Activated CD8-positive, alpha-beta memory T cell treated with anti-CD3 and anti-CD28 coated beads, Interleukin-2, amount 50 U/mL, for 24 hours (primary cell): ENCODE measurements at regions not wholly inside any gene's neighbourhood (a gene's known extent, or its start where the extent isn't known, plus 50 kb on each side); places are given as distances from the start of the nearest gene placed in this dataset.

Experiments used
- DNase-seq: peaks from one replicate; pipeline ENCODE4 v3.0.0-alpha.2; 2020; ENCODE audit errors: extremely low read depth

DNA sequence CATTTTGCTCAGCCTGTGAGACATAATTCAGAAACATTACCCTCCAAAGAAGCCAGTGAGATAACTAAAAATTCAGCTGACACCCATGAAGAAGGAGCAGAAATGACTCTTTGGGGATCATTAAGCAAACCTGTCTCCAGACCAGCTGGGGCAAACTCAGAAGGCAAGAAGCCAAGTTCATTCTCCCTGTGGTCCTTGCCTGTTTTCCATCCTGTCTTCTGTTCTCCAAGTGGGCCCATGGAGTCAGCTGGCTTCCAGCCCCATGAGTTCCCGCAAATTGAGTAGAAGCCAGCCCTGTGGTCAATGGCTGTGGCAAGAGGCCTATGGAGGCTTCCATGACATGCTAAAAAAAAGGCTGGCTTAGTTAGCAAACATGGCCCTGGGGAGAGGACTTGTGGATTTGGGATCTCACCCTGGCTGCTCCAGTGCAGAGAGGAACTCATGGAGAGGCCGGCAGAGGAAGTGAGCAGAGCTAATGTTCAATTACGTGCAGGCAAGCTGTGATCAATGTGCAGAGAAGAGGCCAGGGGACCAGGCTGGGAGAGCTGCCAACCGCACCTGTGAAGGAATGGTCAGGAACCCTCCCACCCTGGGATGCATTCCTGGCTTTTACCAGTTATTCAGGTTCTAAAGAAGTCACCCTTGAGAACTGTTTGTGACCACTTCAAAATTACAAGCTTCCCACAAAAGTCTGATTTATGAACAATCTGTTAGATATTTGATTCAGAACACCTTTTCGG lies 229.1 kb downstream of the TSHZ3 start:
- no peak for DNase-seq

DNA sequence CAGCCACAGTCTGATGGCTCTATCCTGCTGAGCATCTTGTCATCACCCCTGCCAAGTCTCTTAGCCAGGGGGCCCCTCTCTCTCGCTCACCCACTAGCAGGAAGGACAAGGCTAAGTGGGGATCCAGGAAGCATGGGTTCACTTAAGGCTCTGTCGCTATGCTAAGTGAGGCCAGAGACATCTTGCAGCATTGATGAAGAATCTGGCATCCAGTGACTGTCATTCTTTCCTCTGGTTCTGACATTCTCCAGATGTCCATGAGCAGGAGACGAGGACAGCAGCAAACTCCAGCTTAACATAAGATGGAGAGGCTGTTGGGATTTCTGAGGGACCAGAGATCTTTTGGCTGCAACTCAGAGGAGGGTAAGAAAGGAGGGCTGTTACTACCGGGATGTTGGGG lies 230.2 kb downstream of the TSHZ3 start:
- DNase-seq, result no peak

DNA sequence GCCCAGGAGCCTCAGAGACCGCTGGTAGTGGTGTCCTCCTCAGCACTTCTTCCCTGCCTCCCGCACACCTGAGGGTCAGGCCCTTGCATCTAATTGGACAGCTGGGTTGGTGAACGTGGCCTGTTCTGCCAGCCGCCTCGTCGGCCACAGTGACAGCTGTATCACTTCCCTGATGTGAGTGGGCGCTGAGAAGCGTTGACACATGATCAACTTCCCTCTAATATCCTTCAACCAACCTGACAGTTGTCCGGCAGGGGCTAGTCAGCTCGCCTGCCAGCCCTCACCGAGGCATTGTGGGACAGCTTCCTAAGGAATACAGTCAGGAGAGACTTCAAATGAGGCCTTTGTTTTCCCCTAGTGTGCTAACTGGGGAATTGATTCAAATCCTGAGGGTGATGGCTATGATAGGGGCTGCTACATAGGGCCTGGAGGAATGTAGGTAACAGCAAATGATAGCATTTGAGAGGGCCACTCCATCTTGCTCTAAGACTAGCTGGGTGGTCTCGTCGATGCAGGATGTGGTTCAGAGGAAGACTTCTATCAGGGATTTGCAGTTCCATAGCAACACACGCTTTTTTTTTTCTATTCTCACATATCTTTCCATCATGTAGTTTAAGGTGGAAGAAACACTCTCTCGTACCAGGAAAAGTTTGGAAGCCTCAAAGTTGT lies 230.8 kb downstream of the TSHZ3 start:
- DNase-seq, result no peak

- DNase-seq, result no peak
These were observed 234.7 kb downstream of the TSHZ3 start for GRCh38 chr19:31114585-31114984.

DNA sequence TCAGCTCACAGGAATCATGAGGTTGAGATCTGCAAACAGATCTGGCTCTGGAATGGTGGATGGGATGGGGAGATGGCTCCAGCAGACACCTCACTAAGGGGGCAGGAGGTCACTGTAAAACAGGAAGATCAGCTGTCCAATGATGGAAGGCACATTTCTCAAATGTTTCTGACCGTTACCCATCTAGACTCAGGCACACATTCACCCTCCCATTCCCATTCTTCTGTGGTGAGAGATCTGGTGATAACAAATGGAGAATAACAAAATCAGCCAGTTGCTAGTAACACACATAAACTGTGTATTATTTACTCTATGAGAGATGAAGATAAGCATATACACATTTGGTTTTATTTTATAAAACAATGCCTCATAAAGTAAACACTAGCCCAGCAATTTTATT lies 235.9 kb downstream of the TSHZ3 start:
- DNase-seq, result no peak

DNA sequence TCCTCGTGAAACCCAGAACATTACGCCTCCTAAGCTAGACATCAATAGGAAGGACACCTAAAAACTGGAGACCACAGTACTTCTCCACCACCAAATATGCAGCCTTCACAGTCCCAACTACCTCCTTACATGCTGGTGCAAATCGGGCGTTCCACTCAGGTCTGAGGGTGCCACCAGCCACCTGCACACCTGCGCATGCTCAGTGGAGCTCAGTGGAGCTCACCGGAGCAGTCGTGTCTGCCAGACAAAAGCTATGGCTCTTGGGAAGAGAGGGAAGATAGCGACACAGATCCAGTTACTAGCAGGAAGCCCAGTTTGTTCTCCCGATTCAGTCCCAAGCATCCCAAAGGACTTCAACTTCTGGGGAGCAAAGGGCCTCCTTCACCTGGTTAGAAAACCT lies 237.1 kb downstream of the TSHZ3 start:
- no peak for DNase-seq

GRCh38 chr19:31111741-31112140 lies 237.5 kb downstream of the TSHZ3 start:
- no peak for DNase-seq

- DNase-seq, result no peak
These were observed 238.9 kb downstream of the TSHZ3 start for GRCh38 chr19:31110336-31110735.

DNA sequence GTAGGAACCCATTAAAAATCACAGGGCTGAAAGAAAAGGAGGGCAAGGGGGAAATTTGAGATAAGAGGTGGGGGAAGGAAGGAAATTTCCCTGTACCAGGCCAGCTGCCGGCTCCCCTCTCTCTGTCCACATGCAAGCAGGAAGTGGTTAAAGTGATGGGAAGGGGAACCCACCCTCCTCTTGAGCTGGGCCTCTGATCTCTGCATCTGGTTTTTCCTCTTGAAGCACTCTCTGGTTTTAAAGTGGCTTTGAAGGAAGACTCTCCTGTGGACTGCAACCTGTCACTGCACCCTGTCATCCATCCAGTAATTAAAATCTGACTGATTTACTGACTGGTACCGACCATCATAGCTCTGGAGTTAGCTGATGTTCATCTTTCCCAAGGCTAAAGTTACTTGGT lies 239.6 kb downstream of the TSHZ3 start:
- DNase-seq, result no peak

- DNase-seq, result no peak
These were observed 242.1 kb downstream of the TSHZ3 start for GRCh38 chr19:31107096-31107495.

DNA sequence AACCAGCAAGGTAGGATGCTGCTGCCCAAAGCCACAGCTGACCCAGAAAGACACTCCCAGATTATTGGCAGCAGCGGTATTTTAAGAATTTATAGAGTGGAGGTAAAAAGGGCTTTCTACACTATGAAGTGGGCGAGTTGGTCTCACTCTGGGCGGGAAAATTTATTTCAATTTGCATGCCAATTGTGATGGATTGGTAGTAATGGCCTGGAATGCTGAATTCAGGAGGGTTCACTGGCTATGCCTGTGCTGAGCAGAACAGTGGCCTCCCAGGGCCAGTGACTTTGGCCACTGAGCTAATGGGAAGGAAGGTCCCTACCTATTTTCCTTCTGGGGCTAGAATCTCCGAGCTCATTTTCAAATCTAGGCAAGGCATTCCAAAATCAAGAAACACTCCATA lies 243.5 kb downstream of the TSHZ3 start:
- no peak for DNase-seq

GRCh38 chr19:31104451-31104850 lies 244.8 kb downstream of the TSHZ3 start:
- no peak for DNase-seq

GRCh38 chr19:31103228-31103627 lies 246.0 kb downstream of the TSHZ3 start:
- no peak for DNase-seq

- DNase-seq, result no peak
These were observed 246.6 kb downstream of the TSHZ3 start for GRCh38 chr19:31102674-31103073.

DNA sequence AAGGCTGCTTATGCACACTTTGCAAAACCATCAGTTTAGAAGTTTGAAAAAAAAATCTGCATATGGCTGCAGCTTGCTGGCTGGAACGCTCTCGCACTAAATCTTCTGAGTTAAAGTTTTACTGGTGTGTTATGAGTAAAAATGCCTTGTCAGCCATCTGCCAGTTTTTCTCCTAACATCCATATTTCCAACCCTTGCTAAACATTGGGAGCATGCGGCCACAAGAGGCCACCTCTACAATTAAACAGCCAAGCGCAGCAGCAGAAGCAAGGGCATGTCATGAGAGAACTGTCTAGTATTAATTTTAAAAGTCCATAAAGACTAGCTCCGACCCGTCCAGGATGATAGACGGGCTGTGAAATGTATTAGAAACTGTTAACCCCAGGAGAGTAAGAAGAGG lies 248.3 kb downstream of the TSHZ3 start:
- no peak for DNase-seq

- DNase-seq, result no peak
These were observed 249.0 kb downstream of the TSHZ3 start for GRCh38 chr19:31100206-31100590.

GRCh38 chr19:31099515-31100205 lies 249.6 kb downstream of the TSHZ3 start:
- DNase-seq, result no peak

DNA sequence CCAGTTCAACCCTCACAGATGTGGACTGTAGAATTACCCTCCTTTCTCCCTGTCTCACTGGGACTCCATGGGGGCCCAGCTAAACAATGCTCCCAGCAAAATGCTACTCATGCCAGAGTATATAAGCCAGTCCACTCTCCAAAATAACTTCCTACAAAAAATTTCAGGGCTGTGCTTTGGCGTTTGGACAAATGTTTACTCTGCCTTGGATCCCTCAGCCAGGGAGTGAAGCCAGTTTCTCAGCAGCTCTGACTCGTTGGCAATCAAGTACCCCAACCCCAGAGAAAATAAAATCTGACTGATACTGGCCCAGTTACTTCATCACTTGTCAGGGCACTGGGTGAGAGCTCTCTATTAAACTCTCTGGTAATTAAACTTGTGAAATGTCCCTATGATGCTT lies 250.4 kb downstream of the TSHZ3 start:
- DNase-seq, result no peak

DNA sequence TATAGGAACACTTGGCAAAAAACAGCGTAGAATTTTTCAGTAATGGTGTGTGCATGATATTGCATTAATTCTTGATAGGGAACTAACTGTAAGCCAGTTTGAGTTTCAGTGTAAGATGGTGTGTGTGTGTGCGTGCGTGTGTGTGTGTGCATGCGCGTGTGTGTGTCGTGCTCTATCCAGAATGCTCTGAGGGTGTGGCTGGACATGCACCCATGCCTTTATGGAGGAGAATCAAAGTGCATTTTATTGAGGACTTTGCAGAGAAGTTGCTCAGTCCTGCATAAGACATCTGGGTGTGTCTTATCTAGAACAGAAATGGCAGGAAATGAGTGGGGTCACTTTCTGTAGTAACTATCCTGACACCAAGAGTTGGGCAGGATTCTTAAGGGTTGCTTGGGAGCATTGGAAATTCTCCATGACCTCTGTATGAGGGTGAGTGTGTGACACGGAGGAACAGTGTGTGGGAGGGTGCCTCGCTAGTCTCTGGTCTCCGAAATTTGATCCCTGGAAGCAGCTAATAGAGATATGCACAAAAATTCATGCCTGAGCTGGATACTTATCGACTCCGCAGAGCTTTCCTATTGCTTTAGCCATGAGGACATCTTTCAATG lies 252.2 kb downstream of the TSHZ3 start:
- no peak for DNase-seq

DNA sequence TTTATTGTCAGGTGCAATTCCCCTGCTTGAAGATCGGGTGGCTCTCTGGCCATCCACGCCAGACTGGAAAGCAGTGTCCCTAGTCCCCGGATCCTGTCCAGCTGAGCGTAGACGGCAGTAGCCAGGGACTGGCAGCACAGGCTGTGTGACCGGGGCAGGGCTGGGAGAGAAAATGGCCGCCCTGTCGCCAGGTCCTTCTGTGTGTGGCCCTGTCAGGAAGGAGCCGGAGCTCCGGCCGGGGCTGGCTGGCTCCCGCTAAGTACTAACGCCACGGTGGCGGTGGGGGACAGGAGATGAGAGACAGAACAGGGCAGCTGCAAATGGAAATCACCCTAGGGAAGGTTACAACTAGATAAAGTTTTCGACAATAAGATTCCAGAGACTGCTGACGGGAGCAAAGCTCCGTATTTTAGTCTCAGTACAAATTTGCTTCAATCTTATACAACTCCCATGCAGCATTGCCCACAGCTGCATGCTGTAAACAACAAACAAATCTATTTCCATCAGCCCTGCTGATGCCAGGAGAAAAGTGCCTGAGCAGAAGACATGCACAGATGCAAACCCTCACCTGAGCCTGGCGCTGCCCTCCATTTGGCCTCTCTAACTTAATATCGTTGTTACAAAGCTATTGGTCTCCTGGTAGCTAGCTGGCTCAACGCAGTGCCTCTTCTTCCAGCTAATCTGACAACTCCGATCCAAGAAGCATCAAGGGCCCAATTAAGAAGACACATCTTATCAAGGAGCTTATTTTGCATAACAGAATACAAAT lies 253.0 kb downstream of the TSHZ3 start:
- no peak for DNase-seq

GRCh38 chr19:31095100-31095804 lies 254.0 kb downstream of the TSHZ3 start:
- no peak for DNase-seq
